SK-N-SH (cell line): ENCODE measurements at regions not wholly inside any gene's neighbourhood (a gene's known extent, or its start where the extent isn't known, plus 50 kb on each side); places are given as distances from the start of the nearest gene placed in this dataset.

Source experiments
- CTCF ChIA-PET: fragments of 300-600, 350-600 bp; formaldehyde crosslinking; extraction: SDS; loops from one replicate; lab custom pipeline; 2021; lab: Yijun Ruan, JAX
- POLR2A ChIA-PET: fragments of 350-600 bp; sonication (Branson Sonifier 250); formaldehyde crosslinking; extraction: SDS; loops from one replicate; lab custom pipeline; 2020; ENCODE audit warnings: antibody characterized with exemption, inconsistent platforms; lab: Yijun Ruan, JAX
- DNase-seq: peaks from one replicate; pipeline ENCODE4 v3.0.0; 2012
- H2AFZ ChIP-seq: fragments of 200-600 bp; sonication (generic); 2 replicates; pipeline ENCODE4 v1.8.1; 2016; ENCODE audit warnings: antibody characterized with exemption, mild to moderate bottlenecking, low read depth
- H3F3A ChIP-seq: fragments of 200-600 bp; sonication (generic); replicated peaks from 2 replicates; pipeline ENCODE3; 2016; ENCODE audit warnings: antibody characterized with exemption, mild to moderate bottlenecking; ENCODE audit not compliant: insufficient read depth
- H3K27ac ChIP-seq, 2 experiments: fragments of 200-500 bp in 1 of 2; fragments of 200-600 bp in 1 of 2; sonication (Bioruptor generic) in 1 of 2; sonication (generic), shearing (Covaris generic) in 1 of 2; 2 replicates each; pipeline versions ENCODE4 v1.5.1 to v1.6.1; 2014 to 2016; ENCODE audit warnings: low read depth in 2 of 2, inconsistent platforms in 1 of 2, low read length in 1 of 2, mild to moderate bottlenecking in 1 of 2, mixed read lengths in 1 of 2
- H3K27me3 ChIP-seq: fragments of 200-600 bp; sonication (generic), shearing (Covaris generic); 2 replicates; pipeline ENCODE4 v1.6.1; 2016; ENCODE audit warnings: mixed run types; ENCODE audit not compliant: insufficient read depth
- H3K36me3 ChIP-seq, 2 experiments: fragments of 200-500 bp in 1 of 2; fragments of 200-600 bp in 1 of 2; sonication (Bioruptor generic) in 1 of 2; sonication (generic) in 1 of 2; replicated peaks in 1 of 2; 2 replicates each; pipeline versions ENCODE3 to v1.5.1; 2014 to 2016; ENCODE audit warnings: low read length in 1 of 2, mild to moderate bottlenecking in 1 of 2; ENCODE audit not compliant: insufficient read depth in 2 of 2, control insufficient read depth in 1 of 2
- H3K4me1 ChIP-seq, 2 experiments: fragments of 200-500 bp in 1 of 2; fragments of 200-600 bp in 1 of 2; sonication (Bioruptor generic) in 1 of 2; sonication (generic), shearing (Covaris generic) in 1 of 2; 2 replicates each; pipeline versions ENCODE4 v1.5.1 to v1.6.1; 2014 to 2016; ENCODE audit warnings: low read depth in 1 of 2, low read length in 1 of 2, mixed run types in 1 of 2; ENCODE audit not compliant: insufficient read depth in 2 of 2, control insufficient read depth in 1 of 2
- H3K4me2 ChIP-seq: fragments of 200-600 bp; sonication (generic), shearing (Covaris generic); 2 replicates; pipeline ENCODE4 v1.6.1; 2017; ENCODE audit warnings: mixed run types
- H3K4me3 ChIP-seq, 2 experiments: fragments of 200-500 bp in 1 of 2; fragments of 200-600 bp in 1 of 2; sonication (Bioruptor generic) in 1 of 2; sonication (generic), shearing (Covaris generic) in 1 of 2; 2 replicates each; pipeline versions ENCODE4 v1.5.1 to v1.8.1; 2014 to 2016; ENCODE audit warnings: low read depth in 2 of 2, inconsistent platforms in 1 of 2, low read length in 1 of 2, mild to moderate bottlenecking in 1 of 2, mixed read lengths in 1 of 2, moderate library complexity in 1 of 2
- H3K79me2 ChIP-seq: fragments of 200-600 bp; sonication (generic); 2 replicates; pipeline ENCODE4 v1.8.1; 2017; ENCODE audit warnings: mild to moderate bottlenecking; ENCODE audit not compliant: insufficient read depth
- H3K9ac ChIP-seq: fragments of 200-600 bp; sonication (generic); 2 replicates; pipeline ENCODE4 v1.6.1; 2017; ENCODE audit warnings: mixed run types
- H3K9me2 ChIP-seq: fragments of 200-600 bp; sonication (generic); 2 replicates; pipeline ENCODE4 v1.6.1; 2017; ENCODE audit warnings: mixed run types
- H3K9me3 ChIP-seq: fragments of 200-600 bp; sonication (generic); 2 replicates; pipeline ENCODE4 v1.6.1; 2017; ENCODE audit warnings: mixed run types, mild to moderate bottlenecking, moderate library complexity
- H4K20me1 ChIP-seq: fragments of 200-600 bp; sonication (generic); 2 replicates; pipeline ENCODE4 v1.6.1; 2017; ENCODE audit warnings: mild to moderate bottlenecking, mixed run types; ENCODE audit not compliant: insufficient read depth
- ELF1 ChIP-seq: IDR thresholded peaks from 2 replicates; pipeline ENCODE4 v1.4.0; 2012
- EZH2phosphoT487 ChIP-seq: fragments of 200-600 bp; sonication (generic); IDR thresholded peaks from 2 replicates; pipeline ENCODE4 v1.6.1; 2017; ENCODE audit warnings: low read depth, mixed run types, mild to moderate bottlenecking, antibody characterized with exemption, moderate library complexity, borderline replicate concordance
- FOXJ3 ChIP-seq: sonication (generic); formaldehyde crosslinking; IDR thresholded peaks from 2 replicates; pipeline ENCODE4 v1.5.1; 2020; ENCODE audit warnings: mild to moderate bottlenecking, missing genetic modification reagents
- GABPA ChIP-seq: IDR thresholded peaks from 2 replicates; pipeline ENCODE4 v1.4.0; 2012; ENCODE audit warnings: low read depth, mild to moderate bottlenecking
- GATA2 ChIP-seq: sonication (generic); formaldehyde crosslinking; IDR thresholded peaks from 2 replicates; pipeline ENCODE4 v1.5.0; 2020; ENCODE audit warnings: mild to moderate bottlenecking, missing genetic modification reagents
- IRF3 ChIP-seq: fragments of 150-350 bp; IDR thresholded peaks from 2 replicates; pipeline ENCODE4 v1.6.1; 2016; ENCODE audit warnings: mild to moderate bottlenecking, low read depth, low read length
- MAX ChIP-seq: IDR thresholded peaks from 2 replicates; pipeline ENCODE4 v1.4.0; 2012; ENCODE audit warnings: low read depth
- MXI1 ChIP-seq: IDR thresholded peaks from 2 replicates; pipeline ENCODE4 v1.6.1; 2012; ENCODE audit warnings: mild to moderate bottlenecking, low read depth, low read length, improper control_type of control experiment
- NRF1 ChIP-seq: IDR thresholded peaks from 2 replicates; pipeline ENCODE4 v1.6.1; 2012; ENCODE audit warnings: low read depth, mild to moderate bottlenecking, low read length
- POLR2AphosphoS5 ChIP-seq: IDR thresholded peaks from 2 replicates; pipeline ENCODE4 v1.6.1; 2012; ENCODE audit warnings: low read depth, low read length
- RAD21 ChIP-seq: IDR thresholded peaks from 2 replicates; pipeline ENCODE4 v1.6.1; 2012; ENCODE audit warnings: mild to moderate bottlenecking, low read length
- RCOR1 ChIP-seq: fragments of 150-350 bp; IDR thresholded peaks from 2 replicates; pipeline ENCODE4 v1.6.1; 2017; ENCODE audit warnings: antibody characterized with exemption, low read length
- RXRA ChIP-seq: IDR thresholded peaks from 2 replicates; pipeline ENCODE4 v1.4.0; 2012; ENCODE audit warnings: low read depth, mild to moderate bottlenecking, borderline replicate concordance
- SIN3A ChIP-seq: IDR thresholded peaks from 2 replicates; pipeline ENCODE4 v1.6.1; 2012; ENCODE audit warnings: low read depth, mild to moderate bottlenecking, low read length, moderate library complexity, borderline replicate concordance
- TAF1 ChIP-seq: IDR thresholded peaks from 2 replicates; pipeline ENCODE4 v1.6.1; 2012; ENCODE audit warnings: low read depth, mild to moderate bottlenecking, low read length, moderate library complexity, borderline replicate concordance
- TEAD4 ChIP-seq: IDR thresholded peaks from 2 replicates; pipeline ENCODE4 v1.4.0; 2012; ENCODE audit warnings: mild to moderate bottlenecking, borderline replicate concordance; ENCODE audit not compliant: insufficient read depth
- USF1 ChIP-seq: IDR thresholded peaks from 2 replicates; pipeline ENCODE4 v1.4.0; 2012; ENCODE audit warnings: low read depth, borderline replicate concordance
- ZBTB33 ChIP-seq: IDR thresholded peaks from 2 replicates; pipeline ENCODE4 v1.4.0; 2012; ENCODE audit warnings: low read depth, borderline replicate concordance
- WGBS: methylation state at CpG from one replicate; pipeline ENCODE4 v1.1.6; 2017; ENCODE audit warnings: low lambda C conversion rate; 5-methylcytosine and 5-hydroxymethylcytosine counted together

- no peaks in the 10 kb centered on the region for H3K9me3 ChIP-seq
- no peaks in the 10 kb centered on the region for H3K27me3 ChIP-seq
- no peak overlapping the region for H2AFZ ChIP-seq
- H4K20me1 ChIP-seq, result no peaks in the 10 kb centered on the region
- DNase-seq, result no peak
- H3K9me2 ChIP-seq, result no peaks in the 10 kb centered on the region
- H3F3A ChIP-seq, result no peaks in the 10 kb centered on the region
- POLR2A ChIA-PET, result no interaction called here
- CTCF ChIA-PET, result no interaction called here
- no peak overlapping the region for H3K4me2 ChIP-seq
- TF ChIP-seq USF1, result no peak
- TF ChIP-seq ZBTB33, result no peak
- no peak for TF ChIP-seq GABPA
- no peak for TF ChIP-seq MXI1
- TF ChIP-seq EZH2phosphoT487, result no peak
- TF ChIP-seq IRF3, result no peak
- H3K79me2 ChIP-seq, result no peaks in the 10 kb centered on the region
- no peak overlapping the region for H3K27ac ChIP-seq
- H3K4me3 ChIP-seq, result no peak overlapping the region
- H3K36me3 ChIP-seq, result no peaks in the 10 kb centered on the region
- no peaks in the 10 kb centered on the region for H3K4me1 ChIP-seq
- WGBS, result 19% methylated on average over 3 of the region's 3 CpGs
- no peak overlapping the region for H3K9ac ChIP-seq
Measured at GRCh38 chr9:23326597-23326996, 499.4 kb downstream of the ELAVL2 start.

- WGBS, result 8% methylated on average over 3 of the region's 3 CpGs
- Histone ChIP-seq H4K20me1 (no peaks in the 10 kb centered on the region), H3K4me2 (no peak overlapping the region), H3K4me3 (no peak overlapping the region), H3K36me3 (no peaks in the 10 kb centered on the region), H3K27ac (no peak overlapping the region), H2AFZ (no peak overlapping the region), H3K79me2 (no peaks in the 10 kb centered on the region), H3F3A (no peaks in the 10 kb centered on the region), H3K4me1 (no peaks in the 10 kb centered on the region), H3K9ac (no peak overlapping the region)
- CTCF ChIA-PET, result no interaction called here
- POLR2A ChIA-PET, result no interaction called here
- DNase-seq, result no peak
- TF ChIP-seq TAF1, result no peak
- TF ChIP-seq RAD21, result no peak
- TF ChIP-seq POLR2AphosphoS5, result no peak
- TF ChIP-seq SIN3A, result no peak
- no peak for TF ChIP-seq NRF1
- TF ChIP-seq MAX, result no peak
- TF ChIP-seq FOXJ3 (CRISPR knock-in tag), result no peak
- no peak for TF ChIP-seq EZH2phosphoT487
- TF ChIP-seq TEAD4, result no peak
- no peak for TF ChIP-seq RXRA
- no peak for TF ChIP-seq GATA2 (CRISPR knock-in tag)
- no peak for TF ChIP-seq RCOR1
- no peak for TF ChIP-seq ELF1
- TF ChIP-seq, all 33 proteins: peak for 0
- Histone ChIP-seq H3K9me2 (no peaks in the 10 kb centered on the region), H3K9me3 (no peaks in the 10 kb centered on the region), H3K27me3 (no peaks in the 10 kb centered on the region)
Measured at GRCh38 chr9:23341346-23341745, 484.7 kb downstream of the ELAVL2 start.
